GM18867 (cell line): ENCODE measurements at regions not wholly inside any gene's neighbourhood (a gene's known extent, or its start where the extent isn't known, plus 50 kb on each side); places are given as distances from the start of the nearest gene placed in this dataset.

ENCODE experiments used
- ATAC-seq: cut with Tn5 transposase; IDR thresholded peaks from one replicate; pipeline ENCODE4 v1.9.1; 2021; ENCODE audit warnings: mild to moderate bottlenecking, moderate library complexity; ENCODE audit not compliant: unreplicated experiment

DNA sequence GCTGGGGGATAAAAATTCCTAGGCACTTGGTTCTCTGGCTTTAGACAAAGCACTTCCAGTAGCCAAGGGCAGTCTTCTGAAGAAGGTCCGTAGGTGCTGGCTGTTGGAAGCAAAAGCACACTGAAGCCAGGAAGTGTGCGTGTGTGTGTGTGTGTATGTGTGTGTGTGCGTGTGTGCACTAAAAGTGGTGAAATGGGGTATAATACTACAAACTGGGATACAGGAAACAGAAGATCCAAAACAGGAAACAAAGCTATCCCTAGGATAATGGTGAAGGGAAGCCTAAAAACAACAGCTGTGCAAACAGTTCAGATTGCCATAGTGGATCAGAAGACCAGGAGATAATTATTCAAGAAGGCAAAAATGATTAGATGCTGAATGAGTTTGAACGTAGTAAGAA lies 103.4 kb downstream of the IL20RB start:
- ATAC-seq: no peak

DNA sequence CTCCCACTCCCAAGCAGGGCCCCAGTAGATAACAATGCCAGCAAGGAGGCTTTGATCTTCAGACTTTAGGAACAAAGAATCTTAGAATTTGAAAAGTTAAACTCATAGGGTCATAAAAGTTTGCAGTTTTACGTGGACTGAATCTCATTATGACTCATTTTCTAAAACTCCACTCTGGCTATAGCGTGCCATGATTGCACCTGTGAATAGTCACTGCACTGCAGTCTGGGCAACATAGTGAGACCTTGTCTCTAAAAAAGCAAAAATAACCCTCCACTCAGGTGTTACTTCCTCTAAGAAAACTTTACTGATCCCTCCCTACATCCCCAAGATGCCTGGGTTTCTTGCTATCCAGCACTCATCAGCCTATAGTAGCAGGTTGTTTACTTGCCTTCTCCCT lies 104.5 kb downstream of the IL20RB start:
- ATAC-seq: peak; percentile 90

DNA sequence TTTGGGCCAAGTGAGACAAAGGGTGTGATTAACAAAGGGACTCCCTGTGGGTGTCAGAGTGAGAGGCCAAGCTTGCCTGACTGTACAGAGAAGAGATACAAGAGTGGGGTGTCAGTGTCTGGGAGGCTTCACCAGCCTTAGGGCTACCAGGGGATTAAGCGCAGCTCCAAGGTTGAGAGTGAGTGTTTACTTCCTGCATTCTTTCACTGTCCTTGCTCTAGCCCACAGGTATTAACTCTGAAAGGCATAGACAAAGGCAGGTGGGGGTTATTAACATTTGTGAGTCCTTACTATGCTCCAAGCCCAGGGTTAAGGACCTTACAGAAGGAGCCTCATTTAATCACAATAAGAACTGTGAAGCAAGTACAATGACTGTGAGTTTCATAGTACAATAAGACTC lies 107.6 kb downstream of the IL20RB start:
- ATAC-seq: peak; percentile 27

DNA sequence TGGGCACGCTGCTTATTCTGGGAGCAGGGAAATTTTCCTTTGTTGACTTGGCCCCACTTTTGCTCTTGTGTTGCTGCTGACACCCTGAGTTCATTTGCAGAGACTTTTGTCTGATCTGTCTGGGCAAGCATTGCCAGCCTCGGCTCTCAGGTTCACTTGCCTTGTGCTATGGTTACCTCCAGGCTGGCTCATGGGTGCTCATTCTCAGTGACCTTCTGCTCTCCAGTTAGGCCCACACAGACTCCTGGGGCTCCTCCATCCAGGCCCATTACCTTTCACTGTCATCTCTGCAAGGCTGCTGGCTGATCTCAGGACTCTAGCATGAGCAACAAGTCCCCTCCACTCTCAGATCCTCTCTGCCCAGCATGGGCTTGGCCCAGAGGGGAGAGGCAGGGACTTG lies 108.3 kb downstream of the IL20RB start:
- ATAC-seq: no peak

DNA sequence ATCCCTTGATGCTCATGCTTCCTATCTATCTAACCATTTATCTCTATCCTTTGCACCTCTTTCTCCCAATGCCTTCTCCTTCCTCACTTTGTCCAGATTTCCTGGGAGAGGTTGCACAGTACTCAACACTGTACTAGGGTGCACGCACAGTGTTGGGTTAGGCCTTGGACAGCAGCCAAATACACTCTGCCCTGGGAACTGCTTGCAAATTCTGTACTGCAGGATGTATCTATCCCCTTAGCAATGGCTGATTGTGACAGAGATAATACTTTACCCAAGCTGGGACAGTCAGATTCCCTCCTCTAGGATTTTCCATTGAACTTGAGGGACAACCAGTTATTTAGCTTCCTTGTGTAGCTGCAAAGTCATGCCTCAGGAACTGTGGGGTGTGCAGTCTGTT lies 113.3 kb downstream of the IL20RB start:
- no peak for ATAC-seq

DNA sequence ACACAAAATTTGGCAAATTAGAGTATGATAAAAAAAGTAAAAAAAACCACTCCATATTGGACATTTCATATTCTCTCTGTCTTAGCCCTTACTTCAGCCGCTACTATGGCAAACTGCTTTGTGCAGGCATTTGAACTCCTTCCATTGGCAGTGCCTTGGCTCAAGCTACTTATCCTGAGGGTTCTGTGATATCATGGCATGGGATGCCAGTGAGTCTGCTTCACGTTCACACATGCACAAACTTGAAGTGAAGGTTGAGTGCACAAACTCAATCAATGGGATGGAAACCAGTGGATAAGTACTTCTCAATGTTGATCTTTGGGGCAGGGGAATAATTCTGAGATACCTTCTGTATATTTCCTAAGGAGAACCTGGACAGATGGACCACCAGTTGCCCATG lies 117.2 kb downstream of the IL20RB start:
- ATAC-seq: no peak

DNA sequence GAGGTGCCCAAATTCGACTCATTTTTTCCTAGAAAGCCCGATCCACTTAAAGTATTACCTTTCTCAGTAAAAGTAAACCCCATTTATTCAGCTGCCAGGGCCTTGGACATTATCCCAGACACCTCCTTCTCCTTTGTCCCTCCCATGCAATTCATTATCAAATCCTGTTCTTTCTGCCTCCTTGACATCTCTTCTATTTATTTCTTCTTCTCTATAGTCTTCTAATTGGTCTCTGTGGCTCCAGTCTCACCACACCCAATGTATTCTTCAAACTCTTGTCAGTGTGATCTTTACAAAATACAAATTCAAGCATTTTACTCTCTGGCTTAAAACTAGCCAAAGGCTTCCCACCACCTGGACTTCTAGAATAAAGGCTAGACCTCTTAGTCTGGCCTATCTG lies 120.3 kb downstream of the IL20RB start:
- no peak for ATAC-seq

DNA sequence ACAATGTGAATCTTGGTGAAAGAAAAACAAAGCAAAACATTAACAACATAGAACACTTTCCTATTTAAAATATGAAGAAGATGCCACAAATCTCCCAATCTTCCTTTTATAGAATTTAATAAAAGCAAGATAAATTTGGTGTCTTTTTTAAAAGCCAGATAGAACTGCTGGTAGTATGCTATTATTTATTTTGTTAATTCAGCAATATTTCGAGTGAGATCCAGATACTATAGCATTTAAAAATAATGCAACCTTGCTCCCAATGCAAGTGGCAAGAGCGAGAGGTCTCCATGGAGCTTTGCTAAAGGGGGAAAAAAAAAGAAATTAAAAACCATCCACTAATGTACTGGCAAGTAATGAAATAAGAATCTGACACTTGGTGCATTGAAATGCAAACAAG lies 121.8 kb downstream of the IL20RB start:
- ATAC-seq: no peak

DNA sequence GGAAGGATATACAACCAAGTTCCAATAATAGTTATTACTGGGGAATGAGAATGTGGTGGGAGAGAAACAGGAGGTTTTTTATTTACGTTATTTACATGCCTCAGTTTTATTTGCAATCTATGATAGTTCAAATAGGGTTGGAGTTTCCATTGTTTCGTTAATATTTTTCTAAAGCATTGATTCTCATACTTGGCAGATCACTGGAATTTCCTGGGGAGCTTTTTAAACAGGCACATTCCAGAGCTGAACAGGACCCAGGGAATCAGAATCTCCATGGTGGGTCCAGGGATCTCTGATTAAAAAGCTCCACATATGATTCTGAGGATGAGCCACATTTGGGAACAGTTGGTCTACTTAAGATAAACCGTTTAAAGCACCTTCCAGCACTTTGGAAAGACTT lies 123.9 kb downstream of the IL20RB start:
- no peak for ATAC-seq

DNA sequence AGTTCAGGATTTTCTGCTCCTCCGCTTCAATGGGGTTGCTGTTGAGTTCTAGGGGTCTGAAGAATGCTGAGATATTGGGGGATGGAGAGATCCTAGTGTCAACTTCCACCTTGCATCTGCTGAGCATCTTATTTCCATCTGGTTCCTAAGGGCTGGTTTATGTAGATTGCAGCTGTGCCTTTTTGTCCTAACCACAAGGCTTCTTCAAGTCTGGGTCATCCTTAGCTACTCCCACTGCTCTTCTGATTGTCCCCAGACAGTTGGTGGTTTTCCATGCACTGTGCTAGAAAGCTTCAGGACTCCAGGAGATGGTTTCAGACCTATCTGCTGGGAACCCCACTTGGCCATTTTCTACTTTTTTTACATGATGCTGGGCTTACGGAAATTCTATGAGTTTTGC lies 125.0 kb downstream of the IL20RB start:
- ATAC-seq: no peak

DNA sequence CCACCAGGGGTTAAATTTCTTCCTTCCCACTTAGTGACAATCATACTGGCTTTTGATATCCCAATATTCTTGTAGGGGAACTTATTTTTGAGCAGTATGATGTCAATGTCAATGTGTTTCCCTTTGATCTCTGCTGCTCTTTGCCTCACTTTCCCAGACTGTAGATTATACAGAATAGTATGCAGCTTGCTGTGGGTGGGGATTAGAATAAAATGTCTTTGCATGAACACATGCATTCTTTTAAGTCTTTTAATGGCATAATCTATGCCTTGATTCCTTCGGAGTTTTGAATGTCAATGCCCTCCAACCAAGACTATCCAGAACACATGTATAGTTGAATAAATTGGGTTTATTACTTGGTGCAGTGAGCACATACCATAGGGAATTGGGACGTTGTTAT lies 125.5 kb downstream of the IL20RB start:
- ATAC-seq: no peak

DNA sequence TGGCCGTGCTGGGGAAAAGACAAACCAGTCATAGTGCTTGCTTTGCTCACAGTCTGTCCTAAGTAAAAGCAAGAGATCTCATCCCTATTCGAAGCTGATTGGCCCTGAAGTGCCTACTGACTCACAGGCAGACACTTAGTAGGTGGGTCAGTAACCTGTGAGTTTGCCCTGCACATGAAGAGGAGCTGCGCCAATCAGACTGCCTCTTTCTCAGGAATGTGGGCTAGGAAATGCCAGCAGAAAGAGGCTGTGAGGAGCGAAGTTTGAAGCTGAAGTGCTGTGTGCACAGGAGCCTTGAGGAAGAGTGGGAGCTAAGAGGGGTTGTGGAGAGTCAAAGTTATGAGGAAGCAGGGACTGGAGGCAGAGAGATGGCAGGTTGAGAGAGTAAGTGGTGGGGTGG lies 126.8 kb downstream of the IL20RB start:
- no peak for ATAC-seq

DNA sequence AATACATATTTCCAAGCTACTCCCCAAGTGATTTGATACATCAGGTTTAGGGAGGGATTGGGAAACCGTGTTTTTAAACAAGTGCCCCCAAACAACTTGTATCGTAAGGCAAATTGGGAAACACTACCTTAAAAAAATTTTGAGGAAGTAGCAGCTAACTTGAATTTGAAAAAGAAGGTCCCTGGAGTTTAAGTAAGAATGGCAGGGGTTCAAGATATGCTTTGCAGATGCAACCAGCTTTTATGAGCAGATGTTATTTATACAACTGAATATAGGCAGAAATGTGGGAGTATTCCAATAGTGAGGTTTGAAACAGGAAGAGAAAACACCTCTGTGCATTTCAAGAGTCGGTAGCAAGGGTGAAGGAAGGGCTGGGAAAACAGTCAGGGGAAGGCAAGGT lies 139.6 kb downstream of the IL20RB start:
- no peak for ATAC-seq

DNA sequence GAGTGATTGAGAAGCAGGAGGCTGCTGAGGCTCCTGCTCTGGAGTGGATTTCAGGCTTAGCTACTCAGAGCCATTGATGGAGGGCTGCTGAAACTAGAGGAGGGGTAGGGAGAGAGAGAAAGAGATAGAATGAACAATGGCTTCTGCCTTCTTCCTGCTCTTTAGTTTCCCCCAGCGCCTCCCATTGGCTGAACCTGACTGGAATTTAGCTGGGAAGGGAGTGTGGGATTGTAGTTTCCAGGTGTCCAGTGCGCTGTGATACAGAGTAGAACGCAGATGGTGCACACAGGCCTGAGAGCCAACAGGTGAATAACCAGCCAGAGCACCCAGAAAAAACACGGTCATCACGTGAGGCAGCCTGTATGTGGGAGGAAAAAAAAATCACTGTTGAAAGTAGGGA lies 140.1 kb downstream of the IL20RB start:
- ATAC-seq: no peak

DNA sequence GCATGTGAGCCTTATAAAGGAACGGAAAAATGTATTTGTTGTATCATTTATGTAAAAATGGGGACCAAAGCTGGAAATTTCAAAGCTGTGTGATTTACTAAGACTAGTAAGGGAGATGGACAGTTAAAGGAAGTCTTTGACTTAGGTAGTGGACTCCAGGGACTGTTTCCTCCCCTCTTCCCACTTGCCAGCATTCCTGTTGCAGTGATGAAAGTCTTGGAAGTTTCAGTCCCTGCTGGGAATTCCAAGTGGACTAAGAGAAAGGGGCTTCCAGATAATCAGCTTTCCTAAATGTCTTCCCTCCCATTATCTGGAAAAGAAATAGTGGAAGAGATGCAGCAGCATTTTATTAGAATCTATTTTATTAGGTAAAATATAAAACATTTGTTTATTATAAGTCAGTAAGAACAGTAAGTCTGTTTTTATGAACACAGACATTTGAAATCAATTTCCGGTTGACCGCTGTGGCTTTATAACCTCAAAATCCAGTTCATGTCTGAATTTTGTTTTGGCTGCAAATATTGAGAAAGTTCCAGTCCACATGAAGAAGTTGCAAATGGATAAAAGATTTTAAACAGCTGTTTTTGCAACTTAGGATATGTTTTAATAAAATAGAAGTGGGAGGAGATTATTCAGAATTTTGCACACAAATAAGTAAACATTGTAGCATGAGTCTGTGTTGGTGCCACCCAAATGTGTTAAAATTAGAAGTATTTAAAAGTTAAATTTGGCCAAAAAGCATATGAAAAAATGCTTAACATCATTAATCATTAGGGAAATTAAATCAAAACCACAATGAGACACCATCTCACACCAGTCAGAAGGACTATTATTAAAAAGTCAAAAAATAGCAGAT lies 141.8 kb downstream of the IL20RB start:
- ATAC-seq: no peak

DNA sequence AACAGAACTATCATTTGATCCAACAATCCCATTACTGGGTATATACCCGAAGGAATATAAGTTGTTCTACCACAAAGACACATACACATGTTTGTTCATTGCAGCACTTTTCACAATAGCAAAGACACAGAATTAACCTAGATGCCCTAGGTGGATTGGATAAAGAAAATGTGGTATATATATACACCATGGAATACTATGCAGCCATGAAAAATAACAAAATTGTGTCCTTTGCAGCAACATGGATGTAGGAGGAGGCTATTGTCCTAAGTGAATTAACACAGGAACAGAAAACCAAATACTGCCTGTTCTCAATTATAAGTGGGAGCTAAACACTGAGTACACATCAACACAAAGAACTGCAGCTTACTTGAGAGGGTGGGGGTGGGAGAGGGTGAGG lies 142.5 kb downstream of the IL20RB start:
- no peak for ATAC-seq

DNA sequence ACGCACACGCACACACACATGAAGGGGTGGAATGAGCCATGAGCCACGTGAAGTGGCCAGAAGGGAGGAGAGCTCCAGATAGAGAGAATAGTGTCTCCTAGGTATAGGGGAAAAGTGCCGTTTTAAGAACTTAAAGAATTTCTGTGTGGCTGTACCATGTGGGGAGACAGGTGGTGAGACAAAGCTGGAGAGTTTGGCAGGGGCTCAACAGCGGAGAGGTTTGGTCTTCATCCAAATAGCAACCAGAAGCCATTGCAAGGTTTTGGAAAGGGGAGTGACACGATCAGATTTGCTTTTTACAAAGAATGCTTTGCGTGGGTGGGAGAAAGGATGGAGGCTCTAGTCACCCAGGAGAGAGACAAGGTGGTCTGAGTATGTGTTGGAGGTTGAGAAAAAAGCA lies 146.0 kb downstream of the IL20RB start:
- ATAC-seq: no peak

DNA sequence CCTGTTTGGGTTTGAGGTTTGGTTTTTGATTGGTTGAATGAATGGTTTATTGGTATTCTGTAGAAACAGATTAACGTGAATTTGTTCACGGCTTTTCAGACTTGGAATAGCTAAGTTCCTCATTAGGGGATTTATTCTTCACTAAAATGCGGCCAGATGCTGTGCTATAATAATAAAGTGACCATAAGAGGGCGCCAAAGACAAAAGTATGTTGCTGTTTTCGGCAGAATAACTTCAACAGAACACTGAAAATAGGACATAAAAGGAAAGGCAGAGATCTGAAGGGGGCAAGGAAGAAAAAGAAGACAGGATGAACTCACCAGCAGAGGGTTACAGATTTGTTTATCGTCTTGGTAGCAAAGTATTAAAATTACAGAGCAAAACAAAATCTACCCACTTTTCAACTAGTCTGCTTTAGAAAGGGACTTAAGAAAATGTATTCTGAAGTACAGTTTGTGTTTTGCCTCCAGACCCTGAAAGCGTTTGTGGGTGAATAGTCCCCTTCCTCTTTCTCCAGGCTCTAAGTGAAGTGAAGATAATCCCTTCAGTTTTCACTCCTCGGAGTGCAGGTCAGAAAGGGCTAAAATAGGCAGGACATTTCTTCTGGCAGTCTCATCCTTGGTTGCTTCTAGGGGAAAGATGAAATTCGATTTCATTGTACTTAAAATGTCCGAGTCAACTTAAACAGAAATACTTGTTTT lies 147.6 kb downstream of the IL20RB start:
- ATAC-seq: peak; percentile 78

DNA sequence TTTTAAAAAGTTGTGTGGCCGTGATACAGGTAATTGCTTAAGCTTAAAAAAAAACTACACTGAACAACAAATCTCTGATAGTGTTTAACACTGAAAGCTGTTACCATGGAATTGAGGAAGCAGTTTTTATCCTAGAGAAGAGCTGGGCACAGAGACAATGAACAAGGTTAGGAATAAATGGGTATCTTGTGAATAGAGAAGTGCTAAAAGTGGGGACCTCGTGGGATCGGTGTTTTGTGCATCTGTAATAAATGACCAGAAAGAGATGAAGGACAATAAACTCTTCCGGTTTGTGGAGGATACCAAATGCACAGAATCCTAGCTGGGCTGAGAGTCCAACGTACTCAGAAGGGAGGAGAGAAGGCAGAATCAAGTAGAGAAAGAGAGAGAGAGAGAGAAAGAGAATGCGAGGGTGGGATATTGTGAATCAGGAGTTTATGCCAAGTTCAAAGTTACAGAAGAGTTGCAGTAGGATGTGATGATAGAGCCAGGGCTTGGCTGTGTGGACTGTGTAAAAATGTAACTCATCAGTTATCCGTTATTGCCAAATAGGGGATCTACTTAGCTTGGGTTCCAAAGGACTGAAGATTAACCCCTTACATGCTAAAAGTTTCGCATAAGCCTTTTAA lies 148.9 kb downstream of the IL20RB start:
- ATAC-seq: no peak

DNA sequence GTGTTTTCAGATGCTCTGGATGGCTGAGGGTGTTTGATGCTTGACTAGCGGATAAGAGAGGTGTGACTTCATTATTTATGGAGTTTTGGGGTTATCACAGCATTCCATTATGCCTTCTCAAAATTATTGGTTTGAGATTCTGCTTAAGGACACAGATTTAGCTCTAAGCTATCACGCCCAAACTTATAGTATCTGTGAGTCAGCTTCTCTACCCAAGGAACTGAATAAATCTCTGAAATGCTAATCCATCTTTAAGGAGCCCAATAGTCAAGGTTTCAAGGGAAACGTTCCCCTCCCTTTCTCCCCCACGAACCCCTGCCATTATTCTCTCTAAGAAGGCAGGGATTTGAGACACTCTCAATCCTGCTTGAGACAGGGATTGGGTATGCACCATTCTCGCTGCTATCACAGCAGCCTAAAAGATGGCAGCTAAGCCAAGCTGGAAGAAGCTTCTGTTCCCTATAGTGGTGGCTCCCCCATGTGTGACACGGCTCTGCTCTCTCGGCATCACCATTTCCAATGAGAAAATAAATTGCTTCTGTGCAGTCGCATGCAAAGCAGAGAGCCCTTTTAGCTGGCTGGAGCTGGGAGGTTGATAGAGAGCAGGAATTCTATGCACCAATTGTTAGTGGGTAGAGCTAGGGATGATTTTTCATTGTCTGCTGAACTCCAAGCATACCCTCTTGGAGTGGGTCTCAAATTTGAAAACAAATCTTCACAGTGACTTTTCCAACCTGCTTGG lies 151.1 kb downstream of the IL20RB start:
- no peak for ATAC-seq

DNA sequence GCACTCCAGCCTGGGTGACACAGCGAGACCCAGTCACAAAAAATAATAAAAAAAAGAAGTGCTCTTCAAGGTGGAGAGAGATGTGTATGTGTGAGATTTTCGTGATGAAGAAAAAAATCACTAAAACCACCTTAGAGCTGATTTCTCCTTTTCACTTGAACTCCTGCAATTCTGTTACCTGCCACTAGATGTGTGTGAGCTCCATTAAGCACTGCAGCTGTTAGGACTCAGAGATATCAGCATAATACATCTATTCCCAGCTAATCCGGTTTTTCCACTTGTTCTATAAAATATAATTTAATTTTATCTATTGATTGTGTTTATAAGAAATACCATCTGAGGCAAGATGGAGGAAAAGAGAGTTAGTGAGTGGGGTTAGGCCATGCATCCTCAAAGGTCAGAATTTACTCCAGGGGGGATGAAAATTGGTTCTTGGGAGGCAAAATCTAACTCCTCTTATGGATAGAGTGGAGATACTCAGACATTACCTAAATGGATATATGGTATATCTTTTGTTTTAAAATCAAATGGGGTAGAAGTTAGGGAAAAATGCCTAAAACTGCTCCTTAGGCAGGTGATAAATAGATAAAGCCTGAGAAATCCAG lies 152.7 kb downstream of the IL20RB start:
- peak; percentile 84 for ATAC-seq
